WERI-Rb-1 (cell line): ENCODE measurements at regions not wholly inside any gene's neighbourhood (a gene's known extent, or its start where the extent isn't known, plus 50 kb on each side); places are given as distances from the start of the nearest gene placed in this dataset.

ENCODE experiments used
- DNase-seq: peaks from one replicate; pipeline ENCODE4 v3.0.0-alpha.2; 2020
- H3K27ac ChIP-seq: fragments of 250-450 bp; sonication (Bioruptor Pico); 2 replicates; pipeline ENCODE4 v1.5.1; 2020; ENCODE audit warnings: mild to moderate bottlenecking, moderate library complexity
- H3K27me3 ChIP-seq: fragments of 250-450 bp; sonication (Bioruptor Pico); 2 replicates; pipeline ENCODE4 v1.5.1; 2021; ENCODE audit warnings: mild to moderate bottlenecking, low read depth, moderate library complexity; ENCODE audit not compliant: insufficient read depth, severe bottlenecking
- H3K36me3 ChIP-seq: fragments of 250-450 bp; sonication (Bioruptor Pico); 2 replicates; pipeline ENCODE4 v1.5.1; 2020; ENCODE audit warnings: mild to moderate bottlenecking, moderate library complexity
- H3K4me3 ChIP-seq: 2 replicates; pipeline ENCODE4 v1.5.1; 2011; ENCODE audit warnings: low read depth, mild to moderate bottlenecking, control low read depth, low read length
- H3K9me3 ChIP-seq: fragments of 250-450 bp; sonication (Bioruptor Pico); 2 replicates; pipeline ENCODE4 v1.5.1; 2021; ENCODE audit warnings: mild to moderate bottlenecking, moderate library complexity; ENCODE audit not compliant: severe bottlenecking
- TF ChIP-seq, protein P1 (sequence below): IDR thresholded peaks from 2 replicates; pipeline ENCODE4 v1.5.1; 2011; ENCODE audit warnings: low read depth, mild to moderate bottlenecking, control low read depth, inconsistent platforms, low read length

DNA sequence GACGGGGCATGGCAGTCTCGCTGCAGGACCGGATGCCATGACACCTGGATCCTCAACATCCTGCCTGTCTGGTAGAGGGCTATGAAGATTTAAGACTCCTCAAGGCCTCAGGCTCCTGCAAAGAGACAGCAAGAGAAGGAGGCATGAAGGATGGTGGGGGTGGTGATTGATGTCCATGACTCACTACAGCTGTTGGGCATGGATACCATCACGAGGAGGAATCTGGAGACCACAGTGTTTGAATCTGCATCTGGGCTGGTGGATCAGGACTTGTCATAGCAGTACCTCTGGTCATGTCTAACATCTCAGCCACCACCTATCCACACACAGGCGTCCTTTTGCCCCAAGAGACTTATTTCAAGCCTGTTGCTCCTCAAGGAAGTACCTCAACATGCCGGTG lies 50.2 kb upstream of the WSCD1 start:
- no peak for DNase-seq
- H3K27ac ChIP-seq = no peak overlapping the region
- H3K4me3 ChIP-seq = no peak overlapping the region
- TF ChIP-seq, protein P1, sequence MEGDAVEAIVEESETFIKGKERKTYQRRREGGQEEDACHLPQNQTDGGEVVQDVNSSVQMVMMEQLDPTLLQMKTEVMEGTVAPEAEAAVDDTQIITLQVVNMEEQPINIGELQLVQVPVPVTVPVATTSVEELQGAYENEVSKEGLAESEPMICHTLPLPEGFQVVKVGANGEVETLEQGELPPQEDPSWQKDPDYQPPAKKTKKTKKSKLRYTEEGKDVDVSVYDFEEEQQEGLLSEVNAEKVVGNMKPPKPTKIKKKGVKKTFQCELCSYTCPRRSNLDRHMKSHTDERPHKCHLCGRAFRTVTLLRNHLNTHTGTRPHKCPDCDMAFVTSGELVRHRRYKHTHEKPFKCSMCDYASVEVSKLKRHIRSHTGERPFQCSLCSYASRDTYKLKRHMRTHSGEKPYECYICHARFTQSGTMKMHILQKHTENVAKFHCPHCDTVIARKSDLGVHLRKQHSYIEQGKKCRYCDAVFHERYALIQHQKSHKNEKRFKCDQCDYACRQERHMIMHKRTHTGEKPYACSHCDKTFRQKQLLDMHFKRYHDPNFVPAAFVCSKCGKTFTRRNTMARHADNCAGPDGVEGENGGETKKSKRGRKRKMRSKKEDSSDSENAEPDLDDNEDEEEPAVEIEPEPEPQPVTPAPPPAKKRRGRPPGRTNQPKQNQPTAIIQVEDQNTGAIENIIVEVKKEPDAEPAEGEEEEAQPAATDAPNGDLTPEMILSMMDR = no peak
- no peaks in the 10 kb centered on the region for H3K27me3 ChIP-seq
- no peaks in the 10 kb centered on the region for H3K9me3 ChIP-seq
- H3K36me3 ChIP-seq = no peaks in the 10 kb centered on the region

DNA sequence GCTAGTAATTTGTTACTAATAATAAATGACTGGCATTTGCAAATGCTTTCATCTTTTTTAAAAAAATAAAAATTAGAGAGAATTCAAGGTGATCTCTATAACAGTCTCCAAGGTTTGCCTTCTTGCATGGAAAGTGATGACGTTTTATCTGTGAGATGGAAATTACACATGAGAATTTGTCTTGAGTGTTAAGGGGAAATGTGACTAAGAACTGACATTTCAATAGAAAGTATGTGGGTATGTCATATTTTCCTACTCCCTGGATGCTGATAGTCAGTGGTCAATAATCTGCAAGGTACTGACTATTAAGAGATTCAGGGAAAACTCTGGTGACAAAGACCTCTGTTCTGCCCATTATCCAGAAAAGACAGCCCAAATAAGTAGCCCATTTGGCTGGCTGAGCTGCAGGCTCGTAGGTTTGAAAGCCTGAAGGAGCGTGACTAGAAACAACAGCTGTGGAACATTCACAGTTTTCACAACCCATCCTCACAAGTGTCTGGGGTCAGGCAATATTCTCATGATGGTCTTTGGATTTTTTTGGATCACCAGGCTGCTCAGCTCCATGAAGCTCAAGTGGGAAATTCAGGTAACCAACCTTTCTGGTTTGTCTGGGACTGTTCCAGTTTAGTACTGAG lies 49.7 kb upstream of the WSCD1 start:
- no peak overlapping the region for H3K27ac ChIP-seq
- H3K36me3 ChIP-seq = no peaks in the 10 kb centered on the region
- H3K4me3 ChIP-seq = no peak overlapping the region
- TF ChIP-seq, protein P1 = no peak
- DNase-seq = no peak
- no peaks in the 10 kb centered on the region for H3K27me3 ChIP-seq
- no peaks in the 10 kb centered on the region for H3K9me3 ChIP-seq
